ENCODE measurements at regions not wholly inside any gene's neighbourhood (a gene's known extent, or its start where the extent isn't known, plus 50 kb on each side); places are given as distances from the start of the nearest gene placed in this dataset.

DNA sequence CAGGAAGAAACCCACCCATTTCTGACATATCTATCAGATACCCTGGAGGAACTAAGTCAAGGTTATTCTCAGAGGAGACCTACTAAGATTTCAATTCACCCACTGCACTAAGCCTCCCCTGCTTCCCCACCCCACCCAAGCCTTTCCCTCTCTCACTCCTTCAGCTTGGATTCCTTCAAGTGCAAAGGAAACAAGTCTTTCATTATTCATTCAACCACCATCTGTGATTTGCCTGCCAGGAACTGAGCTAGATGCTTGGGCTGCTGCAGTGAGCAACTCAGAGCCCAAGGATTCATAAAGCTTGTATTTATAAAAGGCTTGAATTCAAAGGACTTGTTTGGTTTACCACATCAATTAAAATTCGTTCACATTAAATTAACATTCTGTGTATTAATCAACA is 161.3 kb downstream of the GXYLT1 start:
- Histone ChIP-seq H4K20me1 (ENCODE audit: insufficient read depth) (no peaks in the 10 kb centered on the region), H3K4me1 (ENCODE audit: low read depth, poor library complexity, severe bottlenecking) (no peaks in the 10 kb centered on the region), H2AFZ (ENCODE audit: low read depth) (no peak overlapping the region), H3K4me3 (IDR thresholded peaks at IDR 0.05; ENCODE audit: insufficient read depth, low read depth, low read length) (no peak overlapping the region), H3K79me2 (ENCODE audit: insufficient read depth, low read depth) (no peaks in the 10 kb centered on the region), H3K4me2 (no peak overlapping the region), H3K27ac (no peak overlapping the region), H3K27me3 (ENCODE audit: insufficient read depth, low read depth) (no peaks in the 10 kb centered on the region), H3K9ac (no peak overlapping the region), H3K36me3 (ENCODE audit: insufficient read depth) (no peaks in the 10 kb centered on the region)
- TF ChIP-seq, protein P1, sequence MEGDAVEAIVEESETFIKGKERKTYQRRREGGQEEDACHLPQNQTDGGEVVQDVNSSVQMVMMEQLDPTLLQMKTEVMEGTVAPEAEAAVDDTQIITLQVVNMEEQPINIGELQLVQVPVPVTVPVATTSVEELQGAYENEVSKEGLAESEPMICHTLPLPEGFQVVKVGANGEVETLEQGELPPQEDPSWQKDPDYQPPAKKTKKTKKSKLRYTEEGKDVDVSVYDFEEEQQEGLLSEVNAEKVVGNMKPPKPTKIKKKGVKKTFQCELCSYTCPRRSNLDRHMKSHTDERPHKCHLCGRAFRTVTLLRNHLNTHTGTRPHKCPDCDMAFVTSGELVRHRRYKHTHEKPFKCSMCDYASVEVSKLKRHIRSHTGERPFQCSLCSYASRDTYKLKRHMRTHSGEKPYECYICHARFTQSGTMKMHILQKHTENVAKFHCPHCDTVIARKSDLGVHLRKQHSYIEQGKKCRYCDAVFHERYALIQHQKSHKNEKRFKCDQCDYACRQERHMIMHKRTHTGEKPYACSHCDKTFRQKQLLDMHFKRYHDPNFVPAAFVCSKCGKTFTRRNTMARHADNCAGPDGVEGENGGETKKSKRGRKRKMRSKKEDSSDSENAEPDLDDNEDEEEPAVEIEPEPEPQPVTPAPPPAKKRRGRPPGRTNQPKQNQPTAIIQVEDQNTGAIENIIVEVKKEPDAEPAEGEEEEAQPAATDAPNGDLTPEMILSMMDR (conservative IDR thresholded peaks at IDR 0.05; ENCODE audit: low read depth, low read length) = no peak

- no peaks in the 10 kb centered on the region for H4K20me1 ChIP-seq (ENCODE audit: insufficient read depth)
- H3K4me2 ChIP-seq = no peak overlapping the region
- H2AFZ ChIP-seq (ENCODE audit: low read depth) = no peak overlapping the region
- no peaks in the 10 kb centered on the region for H3K27me3 ChIP-seq (ENCODE audit: insufficient read depth, low read depth)
- no peaks in the 10 kb centered on the region for H3K79me2 ChIP-seq (ENCODE audit: insufficient read depth, low read depth)
- H3K4me1 ChIP-seq (ENCODE audit: low read depth, poor library complexity, severe bottlenecking) = no peaks in the 10 kb centered on the region
- no peaks in the 10 kb centered on the region for H3K36me3 ChIP-seq (ENCODE audit: insufficient read depth)
- TF ChIP-seq, protein P1 (conservative IDR thresholded peaks at IDR 0.05; ENCODE audit: low read depth, low read length) = no peak
- H3K4me3 ChIP-seq (IDR thresholded peaks at IDR 0.05; ENCODE audit: insufficient read depth, low read depth, low read length) = no peak overlapping the region
- H3K27ac ChIP-seq = no peak overlapping the region
- no peak overlapping the region for H3K9ac ChIP-seq
Measured at GRCh38 chr12:41981758-41982157, 162.9 kb downstream of the GXYLT1 start.

- no peak overlapping the region for H3K4me2 ChIP-seq
- H3K36me3 ChIP-seq (ENCODE audit: insufficient read depth) = no peaks in the 10 kb centered on the region
- H4K20me1 ChIP-seq (ENCODE audit: insufficient read depth) = no peaks in the 10 kb centered on the region
- no peaks in the 10 kb centered on the region for H3K4me1 ChIP-seq (ENCODE audit: low read depth, poor library complexity, severe bottlenecking)
- H2AFZ ChIP-seq (ENCODE audit: low read depth) = no peak overlapping the region
- no peaks in the 10 kb centered on the region for H3K79me2 ChIP-seq (ENCODE audit: insufficient read depth, low read depth)
- no peak overlapping the region for H3K9ac ChIP-seq
- no peak overlapping the region for H3K27ac ChIP-seq
- no peak overlapping the region for H3K4me3 ChIP-seq (IDR thresholded peaks at IDR 0.05; ENCODE audit: insufficient read depth, low read depth, low read length)
- TF ChIP-seq, protein P1 (conservative IDR thresholded peaks at IDR 0.05; ENCODE audit: low read depth, low read length) = no peak
- no peaks in the 10 kb centered on the region for H3K27me3 ChIP-seq (ENCODE audit: insufficient read depth, low read depth)
Measured at GRCh38 chr12:41981013-41981412, 163.7 kb downstream of the GXYLT1 start.

DNA sequence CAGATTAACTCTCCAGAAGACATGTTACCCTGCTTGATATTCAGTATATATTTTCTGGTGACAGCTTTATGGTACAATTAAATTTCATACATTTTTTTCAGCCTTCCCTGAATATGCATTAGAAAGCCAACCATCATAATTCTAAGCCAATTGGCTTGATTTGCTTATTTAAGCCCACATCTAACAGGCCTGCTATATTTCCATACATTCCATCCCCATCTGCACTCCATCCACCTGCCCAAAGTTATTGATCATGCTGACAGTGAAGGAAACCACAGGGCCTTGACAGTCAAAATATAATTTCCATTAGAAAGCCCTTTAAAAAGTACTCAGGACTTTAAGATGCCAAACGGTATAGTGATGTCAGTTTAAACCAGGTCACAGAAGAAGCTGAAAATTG is 164.3 kb downstream of the GXYLT1 start:
- no peak overlapping the region for H2AFZ ChIP-seq (ENCODE audit: low read depth)
- H3K36me3 ChIP-seq (ENCODE audit: insufficient read depth) = no peaks in the 10 kb centered on the region
- no peaks in the 10 kb centered on the region for H3K79me2 ChIP-seq (ENCODE audit: insufficient read depth, low read depth)
- H3K4me1 ChIP-seq (ENCODE audit: low read depth, poor library complexity, severe bottlenecking) = no peaks in the 10 kb centered on the region
- H3K4me2 ChIP-seq = no peak overlapping the region
- no peak overlapping the region for H3K27ac ChIP-seq
- H3K4me3 ChIP-seq (IDR thresholded peaks at IDR 0.05; ENCODE audit: insufficient read depth, low read depth, low read length) = no peak overlapping the region
- no peak overlapping the region for H3K9ac ChIP-seq
- no peaks in the 10 kb centered on the region for H4K20me1 ChIP-seq (ENCODE audit: insufficient read depth)
- no peaks in the 10 kb centered on the region for H3K27me3 ChIP-seq (ENCODE audit: insufficient read depth, low read depth)
- TF ChIP-seq, protein P1 (conservative IDR thresholded peaks at IDR 0.05; ENCODE audit: low read depth, low read length) = no peak
